HEK293T (cell line): ENCODE measurements at regions not wholly inside any gene's neighbourhood (a gene's known extent, or its start where the extent isn't known, plus 50 kb on each side); places are given as distances from the start of the nearest gene placed in this dataset.

ENCODE experiments used
- BHLHE40 ChIP-seq: fragments of 450-650 bp; IDR thresholded peaks from 2 replicates; pipeline ENCODE4 v1.6.1; 2016; ENCODE audit warnings: mild to moderate bottlenecking, moderate library complexity, borderline replicate concordance
- FOXA1 ChIP-seq: fragments of 450-650 bp; IDR thresholded peaks from 2 replicates; pipeline ENCODE4 v1.6.1; 2016; ENCODE audit warnings: mild to moderate bottlenecking
- FOXK2 ChIP-seq: fragments of 450-650 bp; IDR thresholded peaks from 2 replicates; pipeline ENCODE4 v1.6.1; 2016; ENCODE audit warnings: mild to moderate bottlenecking
- FOXM1 ChIP-seq: fragments of 450-650 bp; IDR thresholded peaks from 2 replicates; pipeline ENCODE4 v1.6.1; 2017; ENCODE audit warnings: mild to moderate bottlenecking, borderline replicate concordance
- HDGF ChIP-seq: fragments of 450-650 bp; IDR thresholded peaks from 2 replicates; pipeline ENCODE4 v1.6.1; 2017; ENCODE audit warnings: antibody characterized with exemption, borderline replicate concordance
- L3MBTL2 ChIP-seq: fragments of 450-650 bp; conservative IDR thresholded peaks from 2 replicates; pipeline ENCODE4 v1.6.1; 2016; ENCODE audit warnings: mild to moderate bottlenecking
- NFRKB ChIP-seq: fragments of 450-650 bp; IDR thresholded peaks from 2 replicates; pipeline ENCODE4 v1.6.1; 2016; ENCODE audit warnings: mild to moderate bottlenecking, moderate library complexity
- SUZ12 ChIP-seq: fragments of 450-650 bp; IDR thresholded peaks from 2 replicates; pipeline ENCODE4 v1.6.1; 2016; ENCODE audit warnings: mild to moderate bottlenecking

DNA sequence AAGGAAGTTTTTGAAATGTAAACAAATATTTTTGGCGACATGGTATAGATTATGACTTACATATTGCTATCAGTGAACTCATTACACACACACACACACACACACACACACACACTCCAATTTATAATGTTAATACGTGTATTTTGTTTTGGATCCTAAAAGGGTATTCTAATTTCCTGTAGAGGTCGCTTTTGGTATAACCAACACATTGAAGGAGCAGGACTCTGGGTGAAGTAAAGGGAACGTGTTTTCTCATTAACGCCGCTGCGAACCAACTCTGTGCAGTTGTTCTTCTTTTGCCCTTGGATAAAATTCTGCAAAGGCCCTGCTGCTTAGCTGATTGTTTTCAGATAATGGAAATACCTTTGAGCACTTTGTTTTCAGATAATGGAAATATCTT lies 190.4 kb downstream of the PMAIP1 start:
- TF ChIP-seq L3MBTL2 (no peak), FOXM1 (no peak), NFRKB (no peak), HDGF (no peak), FOXA1 (no peak), BHLHE40 (no peak), FOXK2 (no peak), SUZ12 (no peak)
